ENCODE measurements at regions not wholly inside any gene's neighbourhood (a gene's known extent, or its start where the extent isn't known, plus 50 kb on each side); places are given as distances from the start of the nearest gene placed in this dataset.

- 0% methylated on average over 2 of the region's 6 CpGs for WGBS (ENCODE audit: insufficient coverage)
- intact Hi-C loops (cut with micrococcal nuclease): loop anchor here in 1 of 2 donors (5.0 kb wide), 1 partner anchor 136 kb away; no protein-coding TSS in a partner anchor
Measured at GRCh38 chr3:72490688-72491435, 357.4 kb downstream of the SHQ1 start.

GRCh38 chr3:72489901-72490300, 358.3 kb downstream of the SHQ1 start:
- Histone ChIP-seq H3K27ac (ENCODE audit: low read depth in 1 of 2, low read length in 2 of 2) (no peak overlapping the region), H3K79me2 (ENCODE audit: insufficient read depth, low read length) (no peaks in the 10 kb centered on the region), H3K36me3 (replicated peaks in 1 of 2; ENCODE audit: control insufficient read depth in 1 of 2, insufficient read depth in 2 of 2, low read length in 2 of 2) (no peaks in the 10 kb centered on the region), H3K9me3 (replicated peaks in 1 of 2; ENCODE audit: control insufficient read depth in 1 of 2, insufficient read depth in 1 of 2, low read length in 2 of 2) (peaks cover 0 to 5% of the 10 kb centered on the region in 2 donors), H2AFZ (ENCODE audit: insufficient read depth, low read depth, low read length, poor library complexity, severe bottlenecking) (no peak overlapping the region), H3K4me2 (replicated peaks; ENCODE audit: extremely low read depth, low read length, poor library complexity, severe bottlenecking) (no peak overlapping the region), H3K9ac (ENCODE audit: insufficient read depth, low read length, poor library complexity, severe bottlenecking) (no peak overlapping the region), H3K4me1 (ENCODE audit: control insufficient read depth in 1 of 2, insufficient read depth in 2 of 2, low read length in 2 of 2) (peaks cover 32 to 36% of the 10 kb centered on the region in 2 donors), H3K27me3 (ENCODE audit: control insufficient read depth in 2 of 2, insufficient read depth in 2 of 2, low read length in 2 of 2) (no peaks in the 10 kb centered on the region), H3K4me3 (replicated peaks in 1 of 3; ENCODE audit: low read depth in 2 of 3, low read length in 3 of 3) (no peak overlapping the region), H4K20me1 (ENCODE audit: insufficient read depth, low read length) (no peaks in the 10 kb centered on the region)
- no CpG with 5 or more reads among the region's 7 CpGs for WGBS (ENCODE audit: insufficient coverage)
- peaks cover 47% of the 10 kb centered on the region for H3K4me1 Mint-ChIP-seq
- H3K9me3 Mint-ChIP-seq: peaks cover 2 to 10% (median 6%) of the 10 kb centered on the region in 7 donors
- H3K27me3 Mint-ChIP-seq (ENCODE audit: low read depth in 3 of 3): peaks cover 0 to 3% (median 0%) of the 10 kb centered on the region in 3 donors
- H3K4me3 Mint-ChIP-seq: no peak overlapping the region
- intact Hi-C loops (cut with micrococcal nuclease): loop anchor here in 1 of 2 donors (5.0 kb wide), 1 partner anchor 137 kb away; no protein-coding TSS in a partner anchor
- H3K27ac Mint-ChIP-seq: peak overlapping the region in 2 of 7 donors; percentile 62 to 82
- no peak for TF ChIP-seq CTCF (IDR thresholded peaks at IDR 0.05)
- no peaks in the 10 kb centered on the region for H3K36me3 Mint-ChIP-seq
- no peak for DNase-seq

More at GRCh38 chr3:72490688-72491435, 357.4 kb downstream of the SHQ1 start:
- Histone ChIP-seq H4K20me1 (ENCODE audit: insufficient read depth, low read length) (no peaks in the 10 kb centered on the region), H3K36me3 (replicated peaks in 1 of 2; ENCODE audit: control insufficient read depth in 1 of 2, insufficient read depth in 2 of 2, low read length in 2 of 2) (no peaks in the 10 kb centered on the region), H3K4me2 (replicated peaks; ENCODE audit: extremely low read depth, low read length, poor library complexity, severe bottlenecking) (peak overlapping the region; percentile 25), H3K27me3 (ENCODE audit: control insufficient read depth in 2 of 2, insufficient read depth in 2 of 2, low read length in 2 of 2) (no peaks in the 10 kb centered on the region), H2AFZ (ENCODE audit: insufficient read depth, low read depth, low read length, poor library complexity, severe bottlenecking) (no peak overlapping the region), H3K9ac (ENCODE audit: insufficient read depth, low read length, poor library complexity, severe bottlenecking) (no peak overlapping the region), H3K4me1 (ENCODE audit: control insufficient read depth in 1 of 2, insufficient read depth in 2 of 2, low read length in 2 of 2) (peaks cover 42 to 46% of the 10 kb centered on the region in 2 donors), H3K9me3 (replicated peaks in 1 of 2; ENCODE audit: control insufficient read depth in 1 of 2, insufficient read depth in 1 of 2, low read length in 2 of 2) (peaks cover 0 to 5% of the 10 kb centered on the region in 2 donors), H3K27ac (ENCODE audit: low read depth in 1 of 2, low read length in 2 of 2) (peak overlapping the region; percentile 9 to 50), H3K4me3 (replicated peaks in 1 of 3; ENCODE audit: low read depth in 2 of 3, low read length in 3 of 3) (no peak overlapping the region), H3K79me2 (ENCODE audit: insufficient read depth, low read length) (no peaks in the 10 kb centered on the region)
- H3K4me3 Mint-ChIP-seq: peak overlapping the region in 1 of 2 donors; percentile 55
- H3K4me1 Mint-ChIP-seq: peaks cover 56% of the 10 kb centered on the region
- H3K9me3 Mint-ChIP-seq: peaks cover 2 to 10% (median 6%) of the 10 kb centered on the region in 7 donors
- peaks cover 0 to 3% (median 0%) of the 10 kb centered on the region in 3 donors for H3K27me3 Mint-ChIP-seq (ENCODE audit: low read depth in 3 of 3)
- H3K27ac Mint-ChIP-seq: peak overlapping the region; percentile 23 to 89 (median 58)
- no peak for TF ChIP-seq CTCF (IDR thresholded peaks at IDR 0.05)
- peak; percentile 47 to 75 (median 63) for DNase-seq
- H3K36me3 Mint-ChIP-seq: no peaks in the 10 kb centered on the region
